Karpas-422 (cell line): ENCODE measurements at regions not wholly inside any gene's neighbourhood (a gene's known extent, or its start where the extent isn't known, plus 50 kb on each side); places are given as distances from the start of the nearest gene placed in this dataset.

Experiments used
- DNase-seq: peaks from one replicate; pipeline ENCODE4 v3.0.0-alpha.2; 2015
- H2AFZ ChIP-seq: fragments of 200-600 bp; sonication (generic); 2 replicates; pipeline ENCODE4 v1.6.1; 2014; ENCODE audit warnings: antibody characterized with exemption, low read length, mixed read lengths
- H3K27ac ChIP-seq: fragments of 200-600 bp; sonication (generic); 2 replicates; pipeline ENCODE4 v1.5.1; 2014; ENCODE audit warnings: mild to moderate bottlenecking, low read length, moderate library complexity
- H3K27me3 ChIP-seq: fragments of 200-600 bp; sonication (generic); 2 replicates; pipeline ENCODE4 v1.6.1; 2014; ENCODE audit warnings: low read length, mixed read lengths
- H3K36me3 ChIP-seq: fragments of 200-600 bp; sonication (generic); 2 replicates; pipeline ENCODE4 v1.6.1; 2014; ENCODE audit warnings: low read length, mixed read lengths; ENCODE audit not compliant: insufficient read depth
- H3K4me1 ChIP-seq: fragments of 200-600 bp; sonication (generic); 2 replicates; pipeline ENCODE4 v1.6.1; 2014; ENCODE audit warnings: mild to moderate bottlenecking, low read length, mixed read lengths
- H3K4me2 ChIP-seq: fragments of 200-600 bp; sonication (generic); 2 replicates; pipeline ENCODE4 v1.6.1; 2014; ENCODE audit warnings: low read length, low read depth, mild to moderate bottlenecking; ENCODE audit not compliant: poor library complexity, severe bottlenecking
- H3K4me3 ChIP-seq: fragments of 200-600 bp; sonication (generic); 2 replicates; pipeline ENCODE4 v1.5.1; 2014; ENCODE audit warnings: mild to moderate bottlenecking, antibody characterized with exemption, low read length, mixed read lengths
- H3K79me2 ChIP-seq: fragments of 200-600 bp; sonication (generic); 2 replicates; pipeline ENCODE4 v1.6.1; 2014; ENCODE audit warnings: mild to moderate bottlenecking, low read length, mixed read lengths
- H3K9ac ChIP-seq: fragments of 200-600 bp; sonication (generic); 2 replicates; pipeline ENCODE4 v1.6.0; 2014; ENCODE audit warnings: low read length
- H3K9me2 ChIP-seq: fragments of 200-600 bp; sonication (generic), shearing (Covaris generic); replicated peaks from 2 replicates; pipeline ENCODE4 v1.6.0; 2014; ENCODE audit warnings: mild to moderate bottlenecking, low read length, moderate library complexity; ENCODE audit not compliant: insufficient read depth
- H3K9me3 ChIP-seq: fragments of 300-700, 200-600 bp; sonication (generic); 2 replicates; pipeline ENCODE4 v1.6.1; 2014; ENCODE audit warnings: low read length, mixed read lengths
- H4K20me1 ChIP-seq: fragments of 200-600 bp; sonication (generic); 2 replicates; pipeline ENCODE4 v1.6.1; 2014; ENCODE audit warnings: mild to moderate bottlenecking, antibody characterized with exemption, low read length, low read depth; ENCODE audit not compliant: insufficient read depth

DNA sequence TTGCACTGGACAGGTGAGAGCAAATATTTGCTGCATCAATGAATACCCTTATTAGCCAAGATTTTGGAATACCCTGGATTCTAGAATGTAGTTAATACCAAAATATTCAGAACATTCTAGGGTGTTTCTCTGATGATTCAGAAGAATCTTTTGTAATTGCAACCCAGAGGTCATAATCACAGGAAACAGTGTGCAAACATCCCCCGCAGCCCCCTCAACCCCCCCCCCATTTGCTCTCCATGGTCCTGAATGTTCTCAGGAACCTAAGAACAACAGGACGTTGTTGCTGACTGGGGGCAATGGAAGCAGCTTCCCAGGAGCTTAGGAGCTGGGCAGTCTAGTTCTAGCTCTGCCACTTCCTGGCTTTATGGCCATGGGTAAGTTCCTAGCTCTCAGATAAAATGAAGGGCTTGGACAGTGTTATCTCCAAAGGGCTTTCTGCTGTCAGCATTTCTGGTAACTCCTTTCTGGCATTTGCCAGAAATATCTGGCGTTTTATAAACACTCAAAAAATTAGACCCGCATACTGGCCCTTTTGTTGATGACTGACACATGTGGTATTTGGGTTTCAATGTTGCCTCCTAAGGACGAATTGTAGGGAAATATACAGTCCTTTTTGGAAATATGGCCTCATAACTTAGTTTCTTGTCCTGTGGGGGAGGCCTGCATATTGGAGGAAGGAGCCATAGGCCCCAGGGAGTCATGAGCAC is 178.6 kb downstream of the RRAGC start:
- Histone ChIP-seq H3K27me3 (no peaks in the 10 kb centered on the region), H3K4me2 (no peak overlapping the region), H3K27ac (no peak overlapping the region), H3K36me3 (no peaks in the 10 kb centered on the region), H3K9ac (no peak overlapping the region), H3K9me2 (no peaks in the 10 kb centered on the region), H3K4me3 (no peak overlapping the region), H3K4me1 (no peaks in the 10 kb centered on the region), H3K79me2 (no peaks in the 10 kb centered on the region), H2AFZ (no peak overlapping the region), H3K9me3 (no peaks in the 10 kb centered on the region), H4K20me1 (no peaks in the 10 kb centered on the region)
- no peak for DNase-seq

DNA sequence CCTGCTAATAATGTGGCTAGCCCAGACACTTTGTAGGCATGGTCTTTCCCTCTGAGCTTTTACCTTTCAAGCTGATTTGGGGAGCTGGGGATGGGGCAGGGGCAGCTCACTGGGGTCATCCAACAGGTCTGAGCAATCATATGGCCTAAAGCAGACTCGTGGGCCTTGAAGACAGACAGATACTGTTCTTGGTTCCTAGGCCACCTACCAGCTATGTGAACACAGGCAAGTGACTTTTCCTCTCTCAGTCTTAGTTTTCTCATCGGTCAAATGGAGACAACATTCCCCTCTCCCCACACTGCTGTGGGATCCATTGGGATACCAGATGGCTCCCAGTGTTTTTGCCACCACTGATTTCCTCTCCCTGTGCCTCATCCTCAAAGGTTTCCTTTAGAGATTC is 181.8 kb downstream of the RRAGC start:
- Histone ChIP-seq H3K9me3 (no peaks in the 10 kb centered on the region), H3K27ac (no peak overlapping the region), H3K9me2 (no peaks in the 10 kb centered on the region), H3K27me3 (no peaks in the 10 kb centered on the region), H4K20me1 (no peaks in the 10 kb centered on the region), H3K4me2 (no peak overlapping the region), H3K9ac (no peak overlapping the region), H3K4me1 (no peaks in the 10 kb centered on the region), H3K36me3 (no peaks in the 10 kb centered on the region), H3K4me3 (no peak overlapping the region), H3K79me2 (no peaks in the 10 kb centered on the region), H2AFZ (no peak overlapping the region)
- DNase-seq = no peak

DNA sequence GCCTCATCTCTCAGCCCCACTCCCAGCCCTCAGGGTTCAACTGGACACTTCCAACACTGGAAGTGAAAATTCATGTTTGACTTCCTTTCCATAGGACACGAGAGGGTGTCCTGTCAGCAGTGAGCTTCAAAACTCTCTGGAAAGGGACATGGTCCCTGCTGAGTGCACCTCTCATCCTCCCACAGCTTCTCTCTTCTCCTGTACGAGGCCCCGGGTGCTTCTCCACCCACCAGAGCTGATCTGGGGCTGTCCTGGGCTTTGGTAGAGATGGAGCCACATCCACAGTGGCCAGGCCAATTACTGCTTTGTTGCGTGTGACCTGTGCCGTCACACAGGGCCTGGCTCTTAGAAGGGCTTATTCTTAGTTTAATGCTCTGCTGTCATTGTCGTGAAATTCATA is 182.3 kb downstream of the RRAGC start:
- Histone ChIP-seq H3K4me1 (no peaks in the 10 kb centered on the region), H3K4me3 (no peak overlapping the region), H3K27ac (no peak overlapping the region), H3K9ac (no peak overlapping the region), H3K79me2 (no peaks in the 10 kb centered on the region), H3K4me2 (no peak overlapping the region), H3K9me3 (no peaks in the 10 kb centered on the region), H3K9me2 (no peaks in the 10 kb centered on the region), H2AFZ (no peak overlapping the region), H4K20me1 (no peaks in the 10 kb centered on the region), H3K27me3 (no peaks in the 10 kb centered on the region), H3K36me3 (no peaks in the 10 kb centered on the region)
- no peak for DNase-seq

DNA sequence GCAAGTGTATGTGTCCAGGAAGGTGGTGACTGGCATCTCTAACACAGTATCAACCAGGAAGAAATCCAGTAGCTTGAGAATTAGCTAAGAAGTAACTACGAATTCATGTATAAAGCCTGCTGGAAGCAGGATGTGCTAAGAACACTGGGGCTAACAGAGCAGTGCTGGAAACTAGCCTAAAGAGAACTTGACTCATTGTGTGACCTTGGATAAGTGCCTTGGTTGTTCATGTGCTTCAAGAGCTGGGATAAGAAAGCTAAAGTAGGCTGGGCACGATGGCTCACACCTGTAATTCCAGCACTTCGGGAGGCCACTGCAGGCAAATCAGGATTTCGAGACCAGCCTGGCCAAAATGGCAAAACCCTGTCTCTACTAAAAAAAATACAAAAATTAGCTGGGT is 186.9 kb downstream of the RRAGC start:
- Histone ChIP-seq H3K27ac (no peak overlapping the region), H3K4me3 (no peak overlapping the region), H2AFZ (no peak overlapping the region), H3K27me3 (no peaks in the 10 kb centered on the region), H3K4me2 (no peak overlapping the region), H3K9me3 (no peaks in the 10 kb centered on the region), H3K4me1 (no peaks in the 10 kb centered on the region), H4K20me1 (no peaks in the 10 kb centered on the region), H3K9me2 (no peaks in the 10 kb centered on the region), H3K36me3 (no peaks in the 10 kb centered on the region), H3K79me2 (no peaks in the 10 kb centered on the region), H3K9ac (no peak overlapping the region)
- no peak for DNase-seq

DNA sequence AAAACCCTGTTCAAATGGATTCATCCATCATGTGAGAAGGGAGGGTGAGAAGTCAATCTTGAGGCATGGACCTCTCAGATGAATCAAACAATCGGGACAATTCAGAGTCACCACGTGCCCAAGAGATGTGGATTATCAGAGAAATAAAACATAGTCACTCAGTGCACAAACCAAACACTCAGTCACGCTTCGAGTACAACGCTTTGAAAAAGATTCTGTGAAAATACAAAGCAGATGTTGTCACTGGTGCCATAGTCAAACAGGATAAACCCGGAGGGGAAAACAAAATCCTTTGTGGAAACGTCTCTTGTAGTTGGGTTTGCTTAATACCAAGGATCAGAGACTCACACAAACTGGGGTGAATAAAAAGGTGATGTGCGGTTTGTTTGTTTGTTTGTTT is 188.4 kb downstream of the RRAGC start:
- no peak overlapping the region for H2AFZ ChIP-seq
- H3K79me2 ChIP-seq = no peaks in the 10 kb centered on the region
- no peak overlapping the region for H3K4me2 ChIP-seq
- no peaks in the 10 kb centered on the region for H3K27me3 ChIP-seq
- no peak overlapping the region for H3K27ac ChIP-seq
- H3K4me3 ChIP-seq = no peak overlapping the region
- no peaks in the 10 kb centered on the region for H3K9me3 ChIP-seq
- no peak for DNase-seq
- H3K36me3 ChIP-seq = no peaks in the 10 kb centered on the region
- H4K20me1 ChIP-seq = no peaks in the 10 kb centered on the region
- no peaks in the 10 kb centered on the region for H3K4me1 ChIP-seq
- H3K9me2 ChIP-seq = no peaks in the 10 kb centered on the region
- H3K9ac ChIP-seq = no peak overlapping the region

DNA sequence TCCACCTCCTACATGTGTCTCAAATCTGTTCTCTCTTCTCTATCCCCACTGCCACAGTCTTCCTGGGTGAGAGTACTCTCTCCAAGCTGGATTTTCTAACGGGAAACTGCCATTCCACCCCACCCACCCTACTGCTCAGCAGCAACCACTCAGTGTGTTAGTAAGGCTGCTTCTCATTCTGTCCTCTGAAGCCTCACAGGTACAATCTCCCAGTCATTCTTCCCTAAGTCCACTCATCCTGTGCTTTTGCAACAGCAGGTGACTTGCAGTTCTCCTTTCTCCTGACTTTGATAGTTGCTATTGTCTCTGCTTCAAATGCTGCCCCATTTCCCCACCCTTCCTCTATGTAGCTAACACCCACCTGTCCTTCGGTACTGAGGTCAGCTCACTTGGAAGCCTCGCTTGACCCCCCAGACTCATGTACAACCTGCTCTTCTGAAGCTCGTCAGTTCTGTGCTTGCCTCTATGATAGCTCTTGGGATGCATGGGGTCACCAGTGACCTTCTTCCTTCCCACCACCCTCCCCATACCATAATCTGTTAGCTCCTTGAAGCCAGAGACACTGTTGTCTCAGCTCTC is 188.9 kb downstream of the RRAGC start:
- no peaks in the 10 kb centered on the region for H3K27me3 ChIP-seq
- H3K4me1 ChIP-seq = no peaks in the 10 kb centered on the region
- H3K9ac ChIP-seq = no peak overlapping the region
- H4K20me1 ChIP-seq = no peaks in the 10 kb centered on the region
- H3K79me2 ChIP-seq = no peaks in the 10 kb centered on the region
- H3K36me3 ChIP-seq = no peaks in the 10 kb centered on the region
- no peak overlapping the region for H2AFZ ChIP-seq
- H3K27ac ChIP-seq = no peak overlapping the region
- DNase-seq = no peak
- H3K4me3 ChIP-seq = no peak overlapping the region
- no peaks in the 10 kb centered on the region for H3K9me3 ChIP-seq
- H3K4me2 ChIP-seq = no peak overlapping the region
- H3K9me2 ChIP-seq = no peaks in the 10 kb centered on the region

DNA sequence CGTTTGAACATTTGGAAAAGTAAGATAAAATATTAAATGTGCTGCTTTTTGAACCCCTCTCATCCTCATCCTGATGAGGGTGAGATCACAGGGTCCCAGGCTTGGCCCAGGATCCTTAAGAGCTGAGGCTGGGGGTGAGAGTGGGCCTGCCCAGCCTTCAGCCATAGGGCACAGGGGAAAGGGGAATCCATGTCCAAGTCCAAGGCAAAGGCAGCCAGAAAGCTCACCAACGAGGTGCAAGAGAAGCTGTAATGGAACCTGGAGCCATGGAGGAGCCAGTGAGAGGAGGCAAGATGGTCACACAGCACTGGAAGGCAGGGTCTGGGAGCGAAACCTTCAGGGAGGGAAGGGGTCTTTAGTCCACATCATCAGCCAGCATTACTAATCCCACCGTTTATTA is 191.9 kb downstream of the RRAGC start:
- Histone ChIP-seq H3K79me2 (no peaks in the 10 kb centered on the region), H3K27me3 (no peaks in the 10 kb centered on the region), H3K4me1 (no peaks in the 10 kb centered on the region), H3K9me2 (no peaks in the 10 kb centered on the region), H3K4me3 (no peak overlapping the region), H3K36me3 (no peaks in the 10 kb centered on the region), H3K27ac (no peak overlapping the region), H3K9ac (no peak overlapping the region), H2AFZ (no peak overlapping the region), H3K9me3 (no peaks in the 10 kb centered on the region), H4K20me1 (no peaks in the 10 kb centered on the region), H3K4me2 (no peak overlapping the region)
- no peak for DNase-seq

DNA sequence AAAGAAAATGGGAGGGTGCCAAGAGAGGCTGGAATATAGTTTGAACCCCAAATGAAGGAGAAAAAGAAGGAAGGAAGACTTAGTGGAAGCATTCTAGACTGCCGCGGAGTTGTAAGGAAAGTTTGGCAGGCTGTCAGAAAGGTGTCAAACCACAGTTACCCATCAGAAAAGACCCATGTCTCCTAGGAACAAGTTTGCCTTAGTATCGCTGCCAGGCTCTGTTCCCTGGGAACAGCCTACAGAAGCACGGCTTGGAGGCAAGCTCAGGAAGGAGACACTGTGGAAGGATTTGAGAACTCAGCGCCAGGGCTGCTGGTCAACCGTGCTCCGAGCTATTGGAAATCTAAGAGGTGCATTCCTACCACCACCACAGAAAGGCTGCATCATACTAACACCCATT is 197.4 kb downstream of the RRAGC start:
- Histone ChIP-seq H3K36me3 (no peaks in the 10 kb centered on the region), H3K79me2 (no peaks in the 10 kb centered on the region), H3K27me3 (no peaks in the 10 kb centered on the region), H3K9me2 (no peaks in the 10 kb centered on the region), H2AFZ (no peak overlapping the region), H4K20me1 (no peaks in the 10 kb centered on the region), H3K9me3 (no peaks in the 10 kb centered on the region), H3K4me1 (no peaks in the 10 kb centered on the region; the same call in 1 of the 2 replicates), H3K4me2 (no peak overlapping the region), H3K9ac (no peak overlapping the region), H3K27ac (no peak overlapping the region), H3K4me3 (no peak overlapping the region)
- no peak for DNase-seq
